ENCODE measurements at regions not wholly inside any gene's neighbourhood (a gene's known extent, or its start where the extent isn't known, plus 50 kb on each side); places are given as distances from the start of the nearest gene placed in this dataset.

DNA sequence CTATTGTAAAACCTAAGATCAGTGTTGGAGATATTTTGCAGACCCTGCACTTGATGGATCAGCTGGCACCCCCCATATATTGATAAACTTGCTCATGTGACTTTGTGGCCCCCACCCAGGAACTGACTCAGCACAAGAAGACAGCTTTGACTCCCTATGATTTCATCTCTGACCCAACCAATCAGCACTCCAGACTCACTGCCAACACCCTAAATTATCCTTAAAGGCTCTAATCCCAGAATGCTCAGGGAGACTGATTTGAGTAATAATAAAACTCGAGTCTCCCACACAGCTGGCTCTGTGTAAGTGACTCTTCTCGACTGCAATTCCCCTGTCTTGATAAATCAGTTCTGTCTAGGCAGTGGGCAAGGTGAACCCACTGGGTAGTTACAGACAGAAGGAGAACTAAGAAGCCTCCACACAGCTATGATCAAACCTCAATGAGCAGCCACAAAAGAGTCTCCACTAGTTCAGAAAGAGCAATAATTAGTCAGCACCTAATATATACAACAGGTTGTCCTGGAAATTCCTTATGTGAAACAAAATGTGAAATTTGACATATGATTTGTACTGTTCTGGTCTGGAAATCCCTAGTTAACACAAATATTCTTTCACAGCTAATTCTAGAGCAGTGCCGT, 52.2 kb downstream of the ACTL7B start:
- Mint-ChIP-seq H3K27ac (no peak overlapping the region), H3K36me3 (ENCODE audit: low read depth) (no peaks in the 10 kb centered on the region), H3K27me3 (peaks cover 4% of the 10 kb centered on the region), H3K4me1 (no peaks in the 10 kb centered on the region), H3K4me3 (no peak overlapping the region), H3K9me3 (no peaks in the 10 kb centered on the region)
- no peak for ATAC-seq
- no peak for DNase-seq

DNA sequence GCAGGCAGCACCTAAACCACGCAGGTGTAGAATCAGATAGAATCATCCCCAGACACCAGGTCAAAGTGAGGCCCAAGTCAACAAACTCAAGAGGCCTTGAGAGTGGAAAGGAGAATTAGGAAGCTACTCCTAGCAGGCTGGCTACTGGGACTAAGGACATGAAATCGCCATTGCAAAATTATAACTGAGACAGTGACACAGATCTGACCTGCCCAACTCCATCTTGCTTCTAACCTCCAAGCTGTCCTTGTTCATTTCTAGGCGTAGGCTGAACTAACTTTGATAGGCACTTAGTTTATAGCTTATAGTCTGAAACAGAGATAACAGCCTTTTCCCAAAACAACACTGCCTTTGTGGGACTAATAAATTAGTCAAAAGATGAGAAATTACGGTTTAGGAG, 52.8 kb downstream of the ACTL7B start:
- H3K27ac Mint-ChIP-seq, result no peak overlapping the region
- peaks cover 4% of the 10 kb centered on the region for H3K27me3 Mint-ChIP-seq
- no peaks in the 10 kb centered on the region for H3K4me1 Mint-ChIP-seq
- no peaks in the 10 kb centered on the region for H3K36me3 Mint-ChIP-seq (ENCODE audit: low read depth)
- H3K4me3 Mint-ChIP-seq, result no peak overlapping the region
- DNase-seq, result no peak
- no peaks in the 10 kb centered on the region for H3K9me3 Mint-ChIP-seq
- no peak for ATAC-seq

DNA sequence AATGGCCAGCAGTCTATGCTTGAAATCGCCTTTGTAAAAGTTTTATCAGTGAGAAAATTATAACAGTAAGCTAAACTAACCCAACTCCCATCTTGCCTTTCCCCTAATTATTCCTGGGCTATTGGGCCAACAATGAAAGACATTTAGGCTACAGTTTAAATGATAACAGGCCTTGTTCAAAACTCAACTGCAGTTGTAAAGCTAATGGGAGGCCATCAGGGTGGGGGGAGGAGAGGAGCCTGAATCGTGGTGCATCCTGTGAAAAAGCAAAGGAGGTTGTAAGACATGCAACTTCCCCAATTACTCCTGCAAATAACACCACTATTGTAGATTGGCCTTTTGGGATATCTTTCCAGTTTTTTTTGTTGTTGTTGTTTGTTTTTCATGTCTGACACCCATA, 53.8 kb downstream of the ACTL7B start:
- ATAC-seq (no peak), DNase-seq (no peak)
- H3K27me3 Mint-ChIP-seq, result peaks cover 4% of the 10 kb centered on the region
- H3K36me3 Mint-ChIP-seq (ENCODE audit: low read depth), result no peaks in the 10 kb centered on the region
- no peak overlapping the region for H3K4me3 Mint-ChIP-seq
- H3K9me3 Mint-ChIP-seq, result no peaks in the 10 kb centered on the region
- H3K27ac Mint-ChIP-seq, result no peak overlapping the region
- no peaks in the 10 kb centered on the region for H3K4me1 Mint-ChIP-seq

DNA sequence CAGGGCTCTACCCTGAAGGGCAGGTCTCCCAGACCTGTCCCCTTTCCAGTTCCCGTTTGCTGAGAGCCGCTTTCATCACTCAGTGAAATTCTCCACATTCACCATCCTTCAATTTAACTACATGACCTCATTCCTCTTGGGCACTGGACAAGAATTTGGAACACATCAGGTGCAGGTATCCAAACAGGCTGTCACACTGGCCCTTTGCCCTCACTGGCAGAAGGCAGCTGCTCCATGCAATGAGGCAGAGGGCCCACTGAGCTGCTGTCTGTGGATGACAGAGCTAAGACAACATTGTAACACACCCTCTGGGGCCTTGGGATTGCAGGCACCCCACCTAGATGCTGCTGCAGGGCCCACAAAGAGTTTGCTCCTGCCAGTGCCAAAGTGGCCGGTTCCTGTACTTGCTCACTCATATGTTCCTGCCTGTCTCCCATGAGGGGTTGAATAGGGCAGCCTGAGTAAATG, 55.1 kb downstream of the ACTL7B start:
- no peaks in the 10 kb centered on the region for H3K9me3 Mint-ChIP-seq
- H3K4me1 Mint-ChIP-seq, result no peaks in the 10 kb centered on the region
- DNase-seq (no peak), ATAC-seq (no peak)
- H3K27me3 Mint-ChIP-seq, result no peaks in the 10 kb centered on the region
- H3K27ac Mint-ChIP-seq, result no peak overlapping the region
- H3K4me3 Mint-ChIP-seq, result no peak overlapping the region
- no peaks in the 10 kb centered on the region for H3K36me3 Mint-ChIP-seq (ENCODE audit: low read depth)

DNA sequence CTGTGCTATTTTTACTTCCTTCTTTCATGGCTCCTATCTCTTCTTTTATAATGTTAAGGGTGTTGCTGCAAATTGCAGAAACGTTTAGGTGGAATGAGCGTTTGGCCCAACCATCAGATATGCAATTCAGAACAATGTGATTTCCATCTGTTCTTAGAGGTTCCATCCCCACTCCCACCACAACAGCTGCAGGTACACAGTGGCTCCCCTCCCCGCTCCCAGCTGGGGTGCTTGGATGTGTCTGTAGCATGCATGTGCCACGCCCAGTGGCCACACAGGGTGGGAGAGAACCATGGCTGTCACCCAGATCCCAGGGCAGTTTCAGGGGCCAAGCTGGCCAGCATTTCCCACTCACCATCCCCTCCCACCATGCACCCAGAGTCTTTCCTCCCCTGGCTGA, 62.2 kb downstream of the ACTL7B start:
- no peaks in the 10 kb centered on the region for H3K9me3 Mint-ChIP-seq
- no peak overlapping the region for H3K27ac Mint-ChIP-seq
- no peaks in the 10 kb centered on the region for H3K27me3 Mint-ChIP-seq
- ATAC-seq (no peak), DNase-seq (no peak)
- no peaks in the 10 kb centered on the region for H3K36me3 Mint-ChIP-seq (ENCODE audit: low read depth)
- no peaks in the 10 kb centered on the region for H3K4me1 Mint-ChIP-seq
- H3K4me3 Mint-ChIP-seq, result no peak overlapping the region

GRCh38 chr9:108789742-108790141, 66.0 kb downstream of the ACTL7B start:
- no peak for DNase-seq
- no peaks in the 10 kb centered on the region for H3K9me3 Mint-ChIP-seq
- H3K4me1 Mint-ChIP-seq, result no peaks in the 10 kb centered on the region
- H3K4me3 Mint-ChIP-seq, result no peak overlapping the region
- ATAC-seq, result no peak
- H3K36me3 Mint-ChIP-seq (ENCODE audit: low read depth), result no peaks in the 10 kb centered on the region
- no peak overlapping the region for H3K27ac Mint-ChIP-seq
- no peaks in the 10 kb centered on the region for H3K27me3 Mint-ChIP-seq

GRCh38 chr9:108787690-108788048, 68.1 kb downstream of the ACTL7B start:
- H3K4me1 Mint-ChIP-seq, result no peaks in the 10 kb centered on the region
- no peak for ATAC-seq
- no peaks in the 10 kb centered on the region for H3K9me3 Mint-ChIP-seq
- no peak overlapping the region for H3K4me3 Mint-ChIP-seq
- no peaks in the 10 kb centered on the region for H3K36me3 Mint-ChIP-seq (ENCODE audit: low read depth)
- no peak overlapping the region for H3K27ac Mint-ChIP-seq
- H3K27me3 Mint-ChIP-seq, result peaks cover 2% of the 10 kb centered on the region
- no peak for DNase-seq

- Mint-ChIP-seq H3K36me3 (ENCODE audit: low read depth) (no peaks in the 10 kb centered on the region), H3K9me3 (no peaks in the 10 kb centered on the region), H3K27ac (no peak overlapping the region), H3K27me3 (peaks cover 2% of the 10 kb centered on the region), H3K4me3 (no peak overlapping the region), H3K4me1 (no peaks in the 10 kb centered on the region)
- ATAC-seq, result no peak
- no peak for DNase-seq
Measured at GRCh38 chr9:108786901-108787689, 68.7 kb downstream of the ACTL7B start.

DNA sequence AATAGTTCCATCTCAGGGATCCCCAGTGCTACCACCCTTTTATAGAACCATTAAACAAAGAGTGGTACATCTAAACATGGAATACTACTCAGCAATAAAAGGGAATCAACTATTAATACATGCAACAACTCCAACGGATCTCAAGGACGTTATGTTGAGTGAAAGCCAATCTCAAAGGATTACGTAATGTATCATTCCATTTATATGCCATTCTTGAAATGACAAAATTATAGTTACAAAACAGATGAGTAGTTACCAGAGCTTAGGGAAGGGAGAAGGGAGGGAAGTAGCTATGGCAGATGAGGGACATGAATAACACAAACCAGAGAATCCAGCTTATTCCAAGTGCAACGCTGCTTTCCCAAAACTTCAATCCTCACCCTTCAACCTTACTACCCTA, 69.5 kb downstream of the ACTL7B start:
- ATAC-seq, result no peak
- no peaks in the 10 kb centered on the region for H3K36me3 Mint-ChIP-seq (ENCODE audit: low read depth)
- H3K4me1 Mint-ChIP-seq, result no peaks in the 10 kb centered on the region
- no peak for DNase-seq
- H3K27me3 Mint-ChIP-seq, result peaks cover 2% of the 10 kb centered on the region
- H3K27ac Mint-ChIP-seq, result no peak overlapping the region
- no peaks in the 10 kb centered on the region for H3K9me3 Mint-ChIP-seq
- no peak overlapping the region for H3K4me3 Mint-ChIP-seq

- H3K27me3 Mint-ChIP-seq, result peaks cover 4% of the 10 kb centered on the region
- no peak for DNase-seq
- no peaks in the 10 kb centered on the region for H3K9me3 Mint-ChIP-seq
- ATAC-seq, result no peak
- H3K4me3 Mint-ChIP-seq, result no peak overlapping the region
- no peak overlapping the region for H3K27ac Mint-ChIP-seq
- no peaks in the 10 kb centered on the region for H3K36me3 Mint-ChIP-seq (ENCODE audit: low read depth)
- H3K4me1 Mint-ChIP-seq, result no peaks in the 10 kb centered on the region
Measured at GRCh38 chr9:108784998-108785397, 70.8 kb downstream of the ACTL7B start.

DNA sequence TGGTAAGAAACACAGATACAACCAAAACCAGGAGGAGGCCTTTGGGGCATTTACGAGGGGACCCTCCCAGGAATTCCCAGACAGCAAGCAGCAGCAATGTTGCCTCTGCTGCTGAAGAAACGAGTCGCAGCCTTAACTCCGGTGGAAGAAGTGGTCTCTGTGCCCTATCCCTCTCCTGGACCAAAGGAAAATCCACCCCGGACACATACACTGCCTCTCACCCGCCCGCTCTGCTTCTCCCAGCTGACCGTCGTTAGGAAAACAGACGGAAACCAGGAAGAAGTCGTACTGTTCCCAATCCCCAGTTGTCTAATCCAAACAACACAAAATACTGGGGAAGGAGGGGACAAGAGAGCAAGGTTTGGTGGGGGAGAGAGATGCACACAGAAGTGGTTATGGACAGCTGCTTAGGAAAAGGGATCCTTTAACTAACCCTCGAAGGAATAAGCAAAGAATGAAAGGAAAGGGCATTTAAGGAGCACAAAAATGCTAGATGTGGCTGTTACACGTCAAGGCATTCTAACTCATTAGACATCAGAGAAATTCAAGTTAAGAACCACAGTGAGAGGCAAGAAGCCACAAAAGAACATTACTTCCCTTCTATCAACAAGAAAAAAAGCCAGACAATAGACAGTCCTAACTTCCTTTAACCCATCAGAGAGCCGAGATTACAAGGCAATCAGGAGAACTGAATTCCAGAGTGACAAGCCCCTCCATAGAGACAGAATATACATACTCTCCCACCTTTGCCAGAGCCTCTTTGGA, 71.9 kb downstream of the ACTL7B start:
- no peak overlapping the region for H3K27ac Mint-ChIP-seq
- no peaks in the 10 kb centered on the region for H3K4me1 Mint-ChIP-seq
- H3K9me3 Mint-ChIP-seq, result no peaks in the 10 kb centered on the region
- no peak for ATAC-seq
- peaks cover 7% of the 10 kb centered on the region for H3K27me3 Mint-ChIP-seq
- no peak overlapping the region for H3K4me3 Mint-ChIP-seq
- DNase-seq, result no peak
- no peaks in the 10 kb centered on the region for H3K36me3 Mint-ChIP-seq (ENCODE audit: low read depth)

GRCh38 chr9:108783326-108783725, 72.5 kb downstream of the ACTL7B start:
- no peaks in the 10 kb centered on the region for H3K9me3 Mint-ChIP-seq
- no peak overlapping the region for H3K27ac Mint-ChIP-seq
- H3K27me3 Mint-ChIP-seq, result peaks cover 9% of the 10 kb centered on the region
- H3K4me1 Mint-ChIP-seq, result no peaks in the 10 kb centered on the region
- no peak for ATAC-seq
- H3K4me3 Mint-ChIP-seq, result no peak overlapping the region
- no peaks in the 10 kb centered on the region for H3K36me3 Mint-ChIP-seq (ENCODE audit: low read depth)
- no peak for DNase-seq

GRCh38 chr9:108780942-108781734, 74.6 kb downstream of the ACTL7B start:
- Mint-ChIP-seq H3K9me3 (no peaks in the 10 kb centered on the region), H3K4me3 (no peak overlapping the region), H3K27me3 (peaks cover 11% of the 10 kb centered on the region), H3K27ac (no peak overlapping the region), H3K36me3 (ENCODE audit: low read depth) (no peaks in the 10 kb centered on the region), H3K4me1 (no peaks in the 10 kb centered on the region)
- ATAC-seq, result no peak
- no peak for DNase-seq

DNA sequence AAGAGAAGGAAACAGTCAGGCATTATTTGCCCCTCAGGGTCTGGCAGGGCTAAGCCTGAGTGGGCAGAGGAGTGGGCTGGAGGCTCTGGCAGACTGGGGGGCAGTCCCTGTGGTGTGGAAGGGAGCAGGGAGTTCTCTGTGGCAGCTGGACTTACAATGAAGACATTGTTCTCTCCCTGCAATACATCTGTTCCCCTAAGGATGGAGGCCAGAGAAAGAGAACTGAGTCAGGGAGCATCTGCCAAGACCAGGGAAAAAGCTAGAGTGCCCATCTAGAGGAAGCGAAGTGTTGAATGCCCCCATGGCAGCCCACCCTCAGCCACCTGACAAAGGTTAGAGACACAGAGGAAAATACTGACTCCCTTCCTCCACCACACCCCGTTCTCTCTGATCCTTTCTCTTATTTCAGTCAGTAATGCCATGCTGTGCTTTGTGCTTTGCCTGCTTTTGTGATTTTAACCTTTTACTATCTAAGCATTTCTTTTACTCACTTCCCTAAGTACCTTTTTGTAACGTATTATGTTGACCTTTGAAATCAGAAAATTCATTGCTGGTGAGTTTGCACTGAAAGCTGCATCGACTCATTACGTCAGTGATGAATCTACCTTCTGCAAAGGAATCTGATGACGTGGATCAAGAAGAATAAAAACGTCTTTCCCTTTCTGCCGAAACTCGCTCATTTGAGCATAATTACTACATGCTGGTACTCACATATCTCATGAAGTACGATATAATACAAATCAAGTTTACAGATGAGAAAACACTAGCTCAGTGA, 76.0 kb downstream of the ACTL7B start:
- DNase-seq, result no peak
- Mint-ChIP-seq H3K27ac (no peak overlapping the region), H3K9me3 (no peaks in the 10 kb centered on the region), H3K36me3 (ENCODE audit: low read depth) (no peaks in the 10 kb centered on the region), H3K4me1 (no peaks in the 10 kb centered on the region), H3K27me3 (peaks cover 11% of the 10 kb centered on the region), H3K4me3 (no peak overlapping the region)
- no peak for ATAC-seq
